HepG2 (cell line): ENCODE measurements at regions not wholly inside any gene's neighbourhood (a gene's known extent, or its start where the extent isn't known, plus 50 kb on each side); places are given as distances from the start of the nearest gene placed in this dataset.

Experiments used
- ARID4A ChIP-seq: sonication (generic); formaldehyde crosslinking; IDR thresholded peaks from 2 replicates; pipeline ENCODE4 v1.5.0; 2020; ENCODE audit warnings: mild to moderate bottlenecking, missing genetic modification reagents, borderline replicate concordance
- CENPX ChIP-seq: sonication (generic); formaldehyde crosslinking; IDR thresholded peaks from 2 replicates; pipeline ENCODE4 v1.9.0; 2021; ENCODE audit warnings: mild to moderate bottlenecking, missing genetic modification reagents, moderate library complexity
- E2F5 ChIP-seq: sonication (generic); formaldehyde crosslinking; conservative IDR thresholded peaks from 2 replicates; pipeline ENCODE4 v1.4.0; 2020; ENCODE audit warnings: missing genetic modification reagents
- EED ChIP-seq: sonication (generic); formaldehyde crosslinking; IDR thresholded peaks from 2 replicates; pipeline ENCODE4 v1.5.0; 2020; ENCODE audit warnings: mild to moderate bottlenecking, missing genetic modification reagents
- GTF2F1 ChIP-seq: fragments of 150-350 bp; IDR thresholded peaks from 2 replicates; pipeline ENCODE4 v1.6.1; 2014; ENCODE audit warnings: low read length
- PHF8 ChIP-seq: sonication (generic); formaldehyde crosslinking; IDR thresholded peaks from 2 replicates; pipeline ENCODE4 v1.5.0; 2020; ENCODE audit warnings: missing genetic modification reagents
- POLR2AphosphoS5 ChIP-seq: IDR thresholded peaks from 2 replicates; pipeline ENCODE4 v1.6.1; 2012; ENCODE audit warnings: low read depth, low read length
- POLR2G ChIP-seq: fragments of 200-400 bp; formaldehyde crosslinking; IDR thresholded peaks from 2 replicates; pipeline ENCODE4 v1.6.1; 2018; ENCODE audit warnings: mild to moderate bottlenecking, low read depth, low read length, moderate library complexity
- PPARG ChIP-seq: conservative IDR thresholded peaks from 2 replicates; pipeline ENCODE4 v1.6.1; 2016; ENCODE audit warnings: missing biosample characterization, missing genetic modification reagents
- ZEB1 ChIP-seq: IDR thresholded peaks from 2 replicates; pipeline ENCODE4 v1.6.1; 2012; ENCODE audit warnings: mild to moderate bottlenecking, low read depth, inconsistent platforms; ENCODE audit not compliant: insufficient replicate concordance
- ZFP90 ChIP-seq: sonication (generic); formaldehyde crosslinking; IDR thresholded peaks from 2 replicates; pipeline ENCODE4 v1.8.0; 2022; ENCODE audit warnings: missing genetic modification reagents, mild to moderate bottlenecking, inconsistent platforms, borderline replicate concordance
- ZFY ChIP-seq: sonication (generic); formaldehyde crosslinking; IDR thresholded peaks from 2 replicates; pipeline ENCODE4 v1.4.0; 2020; ENCODE audit warnings: missing genetic modification reagents
- ZHX1 ChIP-seq: sonication (generic); formaldehyde crosslinking; IDR thresholded peaks from 2 replicates; pipeline ENCODE4 v1.8.1; 2022; ENCODE audit warnings: low read depth, mild to moderate bottlenecking, missing genetic modification reagents
- ZNF512 ChIP-seq: sonication (generic); formaldehyde crosslinking; IDR thresholded peaks from 2 replicates; pipeline ENCODE4 v1.4.0; 2020; ENCODE audit warnings: mild to moderate bottlenecking, missing genetic modification reagents
- ZNF639 ChIP-seq: conservative IDR thresholded peaks from 2 replicates; pipeline ENCODE4 v1.6.1; 2018; ENCODE audit warnings: missing genetic modification reagents
- ZNF747 ChIP-seq: sonication (generic); formaldehyde crosslinking; IDR thresholded peaks from 2 replicates; pipeline ENCODE4 v1.8.1; 2023; ENCODE audit warnings: missing genetic modification reagents, mild to moderate bottlenecking, borderline replicate concordance
- ZNF768 ChIP-seq: sonication (generic); formaldehyde crosslinking; IDR thresholded peaks from 2 replicates; pipeline ENCODE4 v1.4.0; 2020; ENCODE audit warnings: missing genetic modification reagents
- ZSCAN31 ChIP-seq: sonication (generic); formaldehyde crosslinking; IDR thresholded peaks from 2 replicates; pipeline ENCODE4 v1.5.0; 2020; ENCODE audit warnings: low read depth, mild to moderate bottlenecking, missing genetic modification reagents

- peak; percentile 60 for TF ChIP-seq ZEB1
- no peak for TF ChIP-seq ZFP90 (CRISPR knock-in tag)
- 0 out of 2 replicates have a peak, but pooled peaks have one; percentile 33 for TF ChIP-seq POLR2G
- TF ChIP-seq CENPX (CRISPR knock-in tag) = no peak
- 0 out of 2 replicates have a peak, but pooled peaks have one; percentile 27 for TF ChIP-seq POLR2AphosphoS5
- TF ChIP-seq ZHX1 (CRISPR knock-in tag) = 0 out of 2 replicates have a peak, but pooled peaks have one; percentile 20
- peak; percentile 100 for TF ChIP-seq ZNF512 (CRISPR knock-in tag)
- TF ChIP-seq EED = 0 out of 2 replicates have a peak, but pooled peaks have one; percentile 26
- 0 out of 2 replicates have a peak, but pooled peaks have one; percentile 43 for TF ChIP-seq ZNF639
- peak; percentile 36; the same call in 1 of the 2 replicates for TF ChIP-seq PPARG (CRISPR knock-in tag)
- peak; percentile 95 for TF ChIP-seq ZNF768 (CRISPR knock-in tag)
- peak; percentile 79 for TF ChIP-seq ZFY (CRISPR knock-in tag)
- TF ChIP-seq ARID4A (CRISPR knock-in tag) = peak; percentile 49; the same call in 1 of the 2 replicates
- TF ChIP-seq PHF8 (CRISPR knock-in tag) = peak; percentile 67
- TF ChIP-seq GTF2F1 = no peak
- TF ChIP-seq E2F5 (CRISPR knock-in tag) = peak; percentile 51; the same call in 1 of the 2 replicates
- TF ChIP-seq ZNF747 (CRISPR knock-in tag) = no peak
- peak; percentile 75 for TF ChIP-seq ZSCAN31 (CRISPR knock-in tag)
Observed at GRCh38 chr9:97803167-97804058, 49.6 kb upstream of the FOXE1 start (continued).
